Urinary bladder (tissue), 3 donors: ENCODE measurements at regions not wholly inside any gene's neighbourhood (a gene's known extent, or its start where the extent isn't known, plus 50 kb on each side); places are given as distances from the start of the nearest gene placed in this dataset.

Experiments used
- DNase-seq: peaks from one replicate; pipeline ENCODE4 v3.0.0-alpha.2; 2015; ENCODE audit errors: extremely low spot score
- H3K27ac ChIP-seq: one replicate; pipeline ENCODE4 v1.5.1; 2013; ENCODE audit warnings: low read depth, mild to moderate bottlenecking, moderate library complexity
- H3K36me3 ChIP-seq: one replicate; pipeline ENCODE4 v1.6.1; 2013; ENCODE audit warnings: mild to moderate bottlenecking, moderate library complexity; ENCODE audit not compliant: insufficient read depth
- H3K4me1 ChIP-seq: one replicate; pipeline ENCODE4 v1.6.1; 2013; ENCODE audit warnings: mild to moderate bottlenecking, moderate library complexity; ENCODE audit not compliant: insufficient read depth
- H3K4me3 ChIP-seq: one replicate; pipeline ENCODE4 v1.5.1; 2013; ENCODE audit warnings: low read depth, low read length
- WGBS: extraction: QIAGEN DNeasy Blood & Tissue Kit; methylation state at CpG from one replicate; pipeline ENCODE4 v1.1.7; 2013; 5-methylcytosine and 5-hydroxymethylcytosine counted together
- donor health status: healthy with polysubstance abuse.
- donor health status: healthy.

- no peaks in the 10 kb centered on the region for H3K36me3 ChIP-seq
- 58% methylated on average over 10 of the region's 10 CpGs for WGBS
- no peaks in the 10 kb centered on the region for H3K4me1 ChIP-seq
- peak overlapping the region; percentile 83 for H3K27ac ChIP-seq
- DNase-seq = no peak
- no peak overlapping the region for H3K4me3 ChIP-seq
Measured at GRCh38 chr11:129324533-129325175, 51.0 kb upstream of the BARX2 start.

DNA sequence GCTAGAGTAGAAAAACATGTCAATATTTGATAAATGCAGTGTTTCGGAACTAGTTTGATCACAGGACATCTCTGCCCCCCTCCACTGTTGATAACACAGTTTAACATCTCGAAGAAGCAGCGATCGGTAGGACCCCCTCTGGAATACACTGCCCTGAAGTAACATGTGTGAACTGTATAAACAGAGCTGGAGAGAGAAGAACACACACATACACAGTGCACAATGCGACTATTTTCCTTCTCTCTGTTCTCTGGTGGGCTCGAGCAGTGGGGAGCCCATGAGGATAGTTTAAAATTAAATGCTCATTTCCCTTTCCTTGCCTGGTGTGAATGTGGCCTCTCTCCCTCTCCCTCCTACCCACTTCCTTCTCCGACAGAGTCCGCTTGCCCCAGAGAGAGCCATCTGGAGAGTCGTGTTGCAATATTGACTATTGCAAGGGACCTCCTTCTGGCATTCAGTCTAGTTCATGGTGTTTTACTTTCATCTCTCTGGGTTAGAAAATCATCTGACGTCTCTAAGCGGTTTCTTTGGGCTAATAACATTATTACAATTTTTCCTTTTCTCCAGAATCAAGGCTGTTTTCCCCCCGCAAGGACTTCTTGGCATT is 51.6 kb upstream of the BARX2 start:
- H3K27ac ChIP-seq = peak overlapping the region; percentile 83
- H3K36me3 ChIP-seq = no peaks in the 10 kb centered on the region
- H3K4me3 ChIP-seq = no peak overlapping the region
- 41% methylated on average over 12 of the region's 12 CpGs for WGBS
- no peak for DNase-seq
- no peaks in the 10 kb centered on the region for H3K4me1 ChIP-seq

GRCh38 chr11:129322941-129323340 is 52.7 kb upstream of the BARX2 start:
- H3K36me3 ChIP-seq = no peaks in the 10 kb centered on the region
- no peak for DNase-seq
- H3K4me3 ChIP-seq = no peak overlapping the region
- no peaks in the 10 kb centered on the region for H3K4me1 ChIP-seq
- WGBS = 90% methylated on average over 8 of the region's 8 CpGs
- H3K27ac ChIP-seq = no peak overlapping the region

- H3K4me1 ChIP-seq = no peaks in the 10 kb centered on the region
- no peak overlapping the region for H3K27ac ChIP-seq
- no peaks in the 10 kb centered on the region for H3K36me3 ChIP-seq
- no peak overlapping the region for H3K4me3 ChIP-seq
- 75% methylated on average over 2 of the region's 2 CpGs for WGBS
- no peak for DNase-seq
Measured at GRCh38 chr11:129321076-129321475, 54.6 kb upstream of the BARX2 start.

GRCh38 chr11:129320494-129320893 is 55.2 kb upstream of the BARX2 start:
- 76% methylated on average over 6 of the region's 6 CpGs for WGBS
- no peak for DNase-seq
- Histone ChIP-seq H3K36me3 (no peaks in the 10 kb centered on the region), H3K4me3 (no peak overlapping the region), H3K4me1 (no peaks in the 10 kb centered on the region), H3K27ac (no peak overlapping the region)

GRCh38 chr11:129319751-129320150 is 55.9 kb upstream of the BARX2 start:
- no peaks in the 10 kb centered on the region for H3K36me3 ChIP-seq
- WGBS = 71% methylated on average over 4 of the region's 4 CpGs
- no peak for DNase-seq
- no peaks in the 10 kb centered on the region for H3K4me1 ChIP-seq
- H3K27ac ChIP-seq = no peak overlapping the region
- no peak overlapping the region for H3K4me3 ChIP-seq

DNA sequence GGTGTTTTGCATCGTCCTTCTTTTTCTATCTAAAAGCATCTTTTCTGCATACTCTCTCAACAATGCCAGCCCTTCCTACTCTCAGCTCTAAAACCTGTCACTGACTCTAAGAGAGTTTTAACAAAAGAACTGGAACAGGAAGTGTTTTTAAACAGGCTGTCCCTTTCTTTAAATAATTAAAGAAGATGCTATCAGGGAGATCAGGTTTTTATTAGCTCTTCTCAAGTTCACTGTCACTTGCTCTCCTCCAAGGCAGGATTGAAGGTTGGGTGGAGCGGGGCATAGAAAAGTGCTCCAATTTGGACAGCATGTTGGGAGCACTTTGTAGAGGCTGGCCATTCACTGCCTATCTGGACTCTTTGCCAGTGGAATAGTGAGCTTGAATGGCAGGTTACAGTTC is 56.4 kb upstream of the BARX2 start:
- WGBS = 80% methylated on average over 2 of the region's 2 CpGs
- no peak overlapping the region for H3K27ac ChIP-seq
- no peak overlapping the region for H3K4me3 ChIP-seq
- no peaks in the 10 kb centered on the region for H3K4me1 ChIP-seq
- H3K36me3 ChIP-seq = no peaks in the 10 kb centered on the region
- DNase-seq = no peak

GRCh38 chr11:129317571-129317970 is 58.1 kb upstream of the BARX2 start:
- no peaks in the 10 kb centered on the region for H3K36me3 ChIP-seq
- 66% methylated on average over 4 of the region's 4 CpGs for WGBS
- H3K27ac ChIP-seq = peak overlapping the region; percentile 38

GRCh38 chr11:129316781-129317180 is 58.9 kb upstream of the BARX2 start:
- DNase-seq = no peak
- peak overlapping the region; percentile 13 for H3K27ac ChIP-seq
- WGBS = 83% methylated on average over 6 of the region's 6 CpGs
- H3K4me3 ChIP-seq = no peak overlapping the region
- H3K4me1 ChIP-seq = no peaks in the 10 kb centered on the region
- H3K36me3 ChIP-seq = no peaks in the 10 kb centered on the region

More at GRCh38 chr11:129317571-129317970, 58.1 kb upstream of the BARX2 start:
- no peak for DNase-seq
- no peaks in the 10 kb centered on the region for H3K4me1 ChIP-seq
- no peak overlapping the region for H3K4me3 ChIP-seq

DNA sequence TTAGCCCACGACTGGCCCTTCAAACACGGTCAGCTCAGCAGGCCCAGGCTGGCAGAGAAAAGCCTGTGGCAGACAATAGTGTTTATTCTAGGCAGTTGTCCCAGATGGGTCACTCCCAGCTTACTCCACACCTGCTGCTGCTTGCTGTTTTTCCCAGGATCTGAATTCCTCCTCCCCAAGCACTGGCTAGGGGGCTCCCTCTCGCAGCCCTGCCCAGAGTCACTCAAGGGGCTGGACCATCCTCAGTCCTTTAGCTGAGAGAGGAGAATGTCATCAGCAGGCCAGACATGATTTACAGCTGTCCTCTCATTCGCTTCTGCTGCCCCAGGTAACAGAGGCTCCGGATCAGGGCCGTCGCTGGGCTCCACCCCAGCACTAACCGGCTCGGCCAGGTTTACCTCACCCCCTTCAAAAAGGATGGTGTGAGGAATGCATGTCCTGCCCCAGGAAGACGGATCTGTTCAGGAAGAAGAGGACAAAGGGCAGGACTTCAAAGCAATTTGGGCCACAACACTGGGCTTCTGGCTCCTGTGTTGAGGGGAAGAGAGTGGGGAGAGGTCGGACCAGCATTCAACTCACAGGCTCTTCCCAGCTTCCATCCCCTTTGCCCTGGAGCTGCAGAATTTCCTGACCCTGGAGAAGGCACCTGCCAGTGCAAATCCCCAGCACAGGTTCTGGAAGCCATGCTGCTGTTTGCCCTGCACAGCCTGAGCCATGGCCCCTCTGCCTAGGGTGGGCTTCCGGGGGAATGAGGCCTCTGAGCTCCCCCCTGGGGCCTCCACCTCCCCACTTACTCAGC is 59.7 kb upstream of the BARX2 start:
- no peak for DNase-seq
- Histone ChIP-seq H3K27ac (peak overlapping the region; percentile 13), H3K36me3 (no peaks in the 10 kb centered on the region), H3K4me3 (no peak overlapping the region), H3K4me1 (no peaks in the 10 kb centered on the region)
- WGBS = 67% methylated on average over 12 of the region's 12 CpGs

DNA sequence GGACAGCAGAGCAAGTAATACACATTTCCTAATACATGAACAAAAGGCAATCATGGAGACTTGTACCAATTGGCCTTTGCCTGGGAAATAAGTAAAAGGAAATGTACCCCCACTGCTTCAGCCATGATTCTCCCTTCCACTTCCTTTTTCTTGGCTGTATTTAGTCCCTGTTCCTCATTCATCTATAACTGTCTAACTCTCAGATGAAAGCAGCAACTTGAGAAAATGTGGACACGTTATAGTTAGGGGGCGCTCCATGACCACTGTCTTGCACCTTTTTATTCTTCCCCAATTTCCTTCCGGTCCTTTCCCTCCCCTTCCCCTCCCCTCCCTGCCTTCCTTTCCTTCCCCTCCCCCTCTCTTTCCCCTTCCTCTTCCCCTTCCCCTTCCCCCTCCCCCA is 61.3 kb upstream of the BARX2 start:
- Histone ChIP-seq H3K36me3 (no peaks in the 10 kb centered on the region), H3K4me3 (no peak overlapping the region), H3K4me1 (no peaks in the 10 kb centered on the region), H3K27ac (no peak overlapping the region)
- DNase-seq = no peak
- WGBS = 81% methylated on average over 3 of the region's 3 CpGs

GRCh38 chr11:129313541-129314297 is 61.9 kb upstream of the BARX2 start:
- Histone ChIP-seq H3K27ac (no peak overlapping the region), H3K36me3 (no peaks in the 10 kb centered on the region), H3K4me3 (no peak overlapping the region), H3K4me1 (no peaks in the 10 kb centered on the region)
- 75% methylated on average over 6 of the region's 6 CpGs for WGBS
- DNase-seq = no peak

DNA sequence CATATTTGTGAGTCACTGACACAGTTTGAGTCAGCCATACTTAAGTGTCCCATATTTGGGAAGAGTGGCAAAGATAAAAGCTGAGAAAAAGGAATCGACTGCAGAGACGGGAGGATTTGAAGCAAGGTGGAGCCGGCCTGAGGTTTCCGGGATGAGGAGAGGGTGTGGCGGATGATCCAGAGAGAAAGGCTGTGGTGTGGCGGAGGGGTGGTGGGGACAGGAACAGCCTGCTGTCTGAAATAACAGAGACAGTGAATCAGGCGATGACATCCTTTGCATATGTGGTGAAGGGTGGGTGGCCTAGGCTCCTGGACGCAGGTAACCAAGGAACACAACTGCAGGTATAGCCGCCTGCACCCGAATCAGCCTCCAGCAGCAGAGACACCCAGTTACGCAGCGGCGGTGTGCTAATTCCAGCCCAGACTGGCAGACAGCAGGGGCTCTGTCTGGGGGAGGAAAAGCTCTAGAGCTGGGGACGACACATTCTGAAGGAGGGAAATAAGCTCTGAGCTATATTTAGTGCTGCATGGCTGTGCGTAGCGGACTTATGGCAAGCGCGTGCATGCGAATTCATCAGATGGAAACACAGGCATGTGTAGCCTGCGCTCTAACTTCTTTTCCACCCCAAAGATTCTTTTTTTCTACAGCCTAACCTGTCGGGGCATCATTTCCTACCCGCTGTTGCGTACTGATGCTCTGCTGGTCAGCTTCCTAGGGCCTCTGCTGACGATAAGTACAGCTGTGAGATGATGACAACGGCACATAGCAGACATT is 62.7 kb upstream of the BARX2 start:
- no peak for DNase-seq
- H3K4me1 ChIP-seq = no peaks in the 10 kb centered on the region
- no peaks in the 10 kb centered on the region for H3K36me3 ChIP-seq
- H3K27ac ChIP-seq = no peak overlapping the region
- no peak overlapping the region for H3K4me3 ChIP-seq
- 72% methylated on average over 25 of the region's 25 CpGs for WGBS
